Keratinocyte (primary cell): ENCODE measurements at regions not wholly inside any gene's neighbourhood (a gene's known extent, or its start where the extent isn't known, plus 50 kb on each side); places are given as distances from the start of the nearest gene placed in this dataset.

Experiments
- DNase-seq: peaks from one replicate; pipeline ENCODE4 v3.0.0-alpha.2; 2011; ENCODE audit warnings: low read depth, missing footprints, low spot score
- FAIRE-seq: peaks from 2 replicates; lab custom pipeline; 2011; peaks lifted over from hg19 to GRCh38; lab: Jason Lieb, UNC
- H2AFZ ChIP-seq: 2 replicates; pipeline ENCODE4 v1.6.0; 2012; ENCODE audit warnings: low read length, control low read depth, inconsistent platforms; ENCODE audit not compliant: control insufficient read depth
- H3K27ac ChIP-seq: 2 replicates; pipeline ENCODE4 v1.5.1; 2011; ENCODE audit warnings: low read length; ENCODE audit not compliant: control insufficient read depth, insufficient read depth
- H3K27me3 ChIP-seq: 3 replicates; pipeline ENCODE4 v1.6.0; 2011; ENCODE audit warnings: low read length; ENCODE audit not compliant: control insufficient read depth, insufficient read depth; ENCODE audit errors: extremely low read depth
- H3K36me3 ChIP-seq, 2 experiments: 2 replicates in 1 of 2; 3 replicates in 1 of 2; pipeline ENCODE4 v1.5.1; 2011; ENCODE audit warnings: low read length in 2 of 2, mild to moderate bottlenecking in 1 of 2; ENCODE audit not compliant: control insufficient read depth in 2 of 2, insufficient read depth in 2 of 2; ENCODE audit errors: extremely low read depth in 1 of 2
- H3K4me1 ChIP-seq: 3 replicates; pipeline ENCODE4 v1.5.1; 2011; ENCODE audit warnings: low read length; ENCODE audit not compliant: control insufficient read depth, insufficient read depth; ENCODE audit errors: extremely low read depth
- H3K4me2 ChIP-seq: 3 replicates; pipeline ENCODE4 v1.6.0; 2011; ENCODE audit warnings: low read depth, low read length; ENCODE audit not compliant: control insufficient read depth, insufficient read depth; ENCODE audit errors: extremely low read depth
- H3K4me3 ChIP-seq, 3 experiments: fragments of 200-600 bp in 1 of 3; sonication (generic) in 1 of 3; 2 replicates in 2 of 3; 3 replicates in 1 of 3; pipeline ENCODE4 v1.5.1; 2011 to 2016; ENCODE audit warnings: low read length in 3 of 3, mild to moderate bottlenecking in 3 of 3, control low read depth in 2 of 3, inconsistent platforms in 1 of 3, low read depth in 1 of 3, mixed read lengths in 1 of 3, mixed run types in 1 of 3, moderate library complexity in 1 of 3; ENCODE audit not compliant: control insufficient read depth in 2 of 3, insufficient read depth in 2 of 3; ENCODE audit errors: extremely low read depth in 1 of 3
- H3K79me2 ChIP-seq: 2 replicates; pipeline ENCODE4 v1.6.0; 2012; ENCODE audit warnings: low read length; ENCODE audit not compliant: control insufficient read depth, insufficient read depth
- H3K9ac ChIP-seq: 3 replicates; pipeline ENCODE4 v1.6.0; 2011; ENCODE audit warnings: low read length; ENCODE audit not compliant: control insufficient read depth, insufficient read depth; ENCODE audit errors: extremely low read depth
- H3K9me1 ChIP-seq: 3 replicates; pipeline ENCODE4 v1.6.0; 2011; ENCODE audit warnings: low read length; ENCODE audit not compliant: control insufficient read depth, insufficient read depth; ENCODE audit errors: extremely low read depth
- H3K9me3 ChIP-seq: 2 replicates; pipeline ENCODE4 v1.5.1; 2012; ENCODE audit warnings: low read depth, low read length; ENCODE audit not compliant: control insufficient read depth
- H4K20me1 ChIP-seq: 3 replicates; pipeline ENCODE4 v1.6.0; 2011; ENCODE audit warnings: low read length; ENCODE audit not compliant: control insufficient read depth, insufficient read depth; ENCODE audit errors: extremely low read depth
- CTCF ChIP-seq, 3 experiments: IDR thresholded peaks in 1 of 3; conservative IDR thresholded peaks in 1 of 3; optimal IDR thresholded peaks in 1 of 3; 2 replicates in 2 of 3; 3 replicates in 1 of 3; pipeline versions ENCODE3 to v1.5.1; 2011; ENCODE audit warnings: low read length in 3 of 3, mild to moderate bottlenecking in 3 of 3, moderate library complexity in 2 of 3, control low read depth in 1 of 3, inconsistent platforms in 1 of 3; ENCODE audit not compliant: insufficient read depth in 2 of 3; ENCODE audit errors: extremely low read depth in 1 of 3
- EZH2 ChIP-seq: IDR thresholded peaks from one replicate; pipeline ENCODE4 v1.6.1; 2012; ENCODE audit warnings: inconsistent platforms, mild to moderate bottlenecking, low read length, moderate library complexity
- dilution Hi-C: fragments of 300-500 bp; cut with MboI; formaldehyde crosslinking; loops from one replicate; pipeline ENCODE4 v1.7.0; 2020; ENCODE audit warnings: low sequenced_read_pairs; ENCODE audit not compliant: extremely low pct_ligation_motif_present

DNA sequence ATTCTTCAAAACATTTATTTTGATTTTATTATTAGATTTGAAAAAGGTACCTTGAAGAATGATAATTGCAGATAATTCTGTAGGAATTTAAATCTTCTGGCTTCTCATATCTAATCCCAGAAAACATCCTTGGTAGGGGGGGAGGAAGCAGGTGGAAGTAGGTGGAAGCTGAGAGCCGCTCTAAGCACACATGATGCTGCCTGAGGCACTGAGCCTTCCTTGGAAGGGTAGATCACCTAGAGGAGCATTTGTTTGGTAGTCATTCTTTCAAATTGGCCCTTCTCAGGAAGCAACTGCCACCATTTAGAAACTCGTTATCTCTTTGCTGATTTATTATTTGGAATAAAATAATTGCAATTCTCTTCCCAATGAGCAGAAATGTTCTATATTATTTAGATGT is 623.3 kb downstream of the CD109 start:
- Histone ChIP-seq H3K9me3 (no peaks in the 10 kb centered on the region), H3K36me3 (no peaks in the 10 kb centered on the region), H3K27me3 (no peaks in the 10 kb centered on the region), H3K27ac (no peak overlapping the region), H3K4me3 (no peak overlapping the region), H3K4me1 (no peaks in the 10 kb centered on the region), H3K4me2 (no peak overlapping the region), H2AFZ (no peak overlapping the region), H4K20me1 (no peaks in the 10 kb centered on the region), H3K9me1 (no peaks in the 10 kb centered on the region), H3K9ac (no peak overlapping the region), H3K79me2 (no peaks in the 10 kb centered on the region)
- FAIRE-seq (no peak), DNase-seq (no peak)
- dilution Hi-C loops, result no loop called here
- TF ChIP-seq EZH2, result no peak
- TF ChIP-seq CTCF (optimal IDR thresholded peaks at IDR 0.05 in 1 of 3, IDR thresholded peaks at IDR 0.05 in 1 of 3, conservative IDR thresholded peaks at IDR 0.05 in 1 of 3; ENCODE audit: extremely low read depth in 1 of 3, insufficient read depth in 2 of 3, low read length in 3 of 3), result no peak

- no peak overlapping the region for H3K4me2 ChIP-seq
- H3K36me3 ChIP-seq, result no peaks in the 10 kb centered on the region
- H3K27me3 ChIP-seq, result no peaks in the 10 kb centered on the region
- H3K4me3 ChIP-seq, result no peak overlapping the region
- DNase-seq (no peak), FAIRE-seq (no peak)
- H4K20me1 ChIP-seq, result no peaks in the 10 kb centered on the region
- H3K27ac ChIP-seq, result no peak overlapping the region
- H3K9me3 ChIP-seq, result no peaks in the 10 kb centered on the region
- no peak for TF ChIP-seq CTCF (optimal IDR thresholded peaks at IDR 0.05 in 1 of 3, IDR thresholded peaks at IDR 0.05 in 1 of 3, conservative IDR thresholded peaks at IDR 0.05 in 1 of 3; ENCODE audit: extremely low read depth in 1 of 3, insufficient read depth in 2 of 3, low read length in 3 of 3)
- TF ChIP-seq EZH2, result no peak
- no peak overlapping the region for H3K9ac ChIP-seq
- H3K79me2 ChIP-seq, result no peaks in the 10 kb centered on the region
- no peaks in the 10 kb centered on the region for H3K4me1 ChIP-seq
- no peaks in the 10 kb centered on the region for H3K9me1 ChIP-seq
- no peak overlapping the region for H2AFZ ChIP-seq
- dilution Hi-C loops, result no loop called here
Observed at GRCh38 chr6:74318738-74319137, 622.7 kb downstream of the CD109 start.
